DND-41 (cell line): ENCODE measurements at regions not wholly inside any gene's neighbourhood (a gene's known extent, or its start where the extent isn't known, plus 50 kb on each side); places are given as distances from the start of the nearest gene placed in this dataset.

Experiments
- CTCF ChIP-seq: IDR thresholded peaks from 2 replicates; pipeline ENCODE4 v1.5.1; 2012; ENCODE audit warnings: borderline replicate concordance, low read length, moderate library complexity, mild to moderate bottlenecking; ENCODE audit not compliant: poor library complexity, severe bottlenecking; ENCODE audit errors: extremely low read depth
- EZH2 ChIP-seq: IDR thresholded peaks from 3 replicates; pipeline ENCODE4 v1.6.1; 2012; ENCODE audit warnings: borderline replicate concordance, low read depth, mild to moderate bottlenecking, moderate library complexity, low read length, inconsistent platforms; ENCODE audit not compliant: severe bottlenecking

DNA sequence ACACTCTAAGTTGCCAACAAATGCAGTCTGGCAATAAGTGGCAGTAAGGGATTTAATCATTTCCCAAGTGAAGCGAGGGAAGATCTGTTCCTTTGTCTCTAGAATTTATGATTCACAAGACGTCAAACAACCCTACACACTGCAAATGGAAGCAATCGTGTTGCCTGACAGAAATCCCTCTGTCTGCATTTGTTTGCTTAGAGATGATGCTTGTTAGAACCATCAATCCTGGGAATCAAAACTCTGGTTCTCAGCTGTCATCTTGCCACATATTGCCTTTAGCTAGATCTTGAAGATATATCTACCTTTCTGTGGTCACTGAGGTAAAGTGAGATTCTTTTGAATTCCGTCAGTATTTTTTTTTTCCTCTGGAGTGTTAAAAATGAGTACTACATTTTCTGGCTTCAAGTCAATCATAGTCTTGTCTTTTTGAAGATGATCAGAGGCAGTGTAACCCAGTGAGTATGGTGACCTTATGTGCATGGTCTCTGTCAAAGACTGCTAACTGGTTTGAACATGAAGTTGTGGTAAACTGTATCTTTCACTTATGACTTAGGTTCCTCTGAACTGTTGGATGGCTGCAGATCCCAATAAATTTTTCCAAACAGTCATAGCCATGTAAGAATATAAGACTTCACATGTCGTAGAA lies 106.4 kb upstream of the STARD4 start:
- no peak for TF ChIP-seq CTCF
- TF ChIP-seq EZH2 = no peak
